Thyroid gland (tissue), 4 donors: ENCODE measurements at regions not wholly inside any gene's neighbourhood (a gene's known extent, or its start where the extent isn't known, plus 50 kb on each side); places are given as distances from the start of the nearest gene placed in this dataset.

ENCODE experiments used
- DNase-seq, 2 donors: peaks; one replicate each; pipeline ENCODE4 v3.0.0-alpha.2; 2019
- H3K27ac ChIP-seq, 3 donors: fragments of 200-600 bp; sonication (generic); 1 replicate in 2 of 3; 2 replicates in 1 of 3; pipeline ENCODE4 v1.5.1; 2016 to 2019; ENCODE audit warnings: mild to moderate bottlenecking in 1 of 3, moderate library complexity in 1 of 3
- H3K27me3 ChIP-seq: fragments of 200-600 bp; sonication (generic); one replicate; pipeline ENCODE4 v1.5.1; 2019
- H3K36me3 ChIP-seq, 2 donors: fragments of 200-600 bp; sonication (generic); one replicate each; pipeline ENCODE4 v1.5.1; 2016 to 2019
- H3K4me1 ChIP-seq, 2 donors: fragments of 200-600 bp; sonication (generic); one replicate each; pipeline ENCODE4 v1.5.1; 2017 to 2019
- H3K4me3 ChIP-seq, 3 donors: fragments of 200-600 bp; sonication (generic); replicated peaks in 1 of 3; 1 replicate in 2 of 3; 2 replicates in 1 of 3; pipeline ENCODE4 v1.5.1; 2016; ENCODE audit warnings: mild to moderate bottlenecking in 1 of 3
- H3K9me3 ChIP-seq: fragments of 200-600 bp; sonication (generic); one replicate; pipeline ENCODE4 v1.5.1; 2017
- CTCF ChIP-seq, 6 experiments: fragments of 200-600 bp in 3 of 6; fragments of 450-650 bp in 3 of 6; sonication (generic) in 3 of 6; IDR thresholded peaks; one replicate each; pipeline ENCODE4 v1.5.1; 2016 to 2019; ENCODE audit warnings: antibody characterized with exemption in 6 of 6, mild to moderate bottlenecking in 2 of 6, inconsistent platforms in 1 of 6, moderate library complexity in 1 of 6
- POLR2A ChIP-seq, 2 donors: fragments of 450-650 bp; IDR thresholded peaks; one replicate each; pipeline ENCODE4 v1.6.1; 2017; ENCODE audit warnings: antibody characterized with exemption in 2 of 2, mild to moderate bottlenecking in 2 of 2, moderate library complexity in 1 of 2
- WGBS, 2 donors: methylation state at CpG; one replicate each; pipeline ENCODE4 v1.1.5; 2017; 5-methylcytosine and 5-hydroxymethylcytosine counted together
- intact Hi-C: fragments of 100-400 bp; cut with DNase I; formaldehyde crosslinking; loops from one replicate; pipeline ENCODE4 v1.15.1; 2023

- DNase-seq: no peak
- intact Hi-C loops: no loop called here
Observed at GRCh38 chr11:130580891-130581492, 132.5 kb downstream of the ADAMTS15 start.

GRCh38 chr11:130581646-130582045 is 133.2 kb downstream of the ADAMTS15 start:
- no peak for TF ChIP-seq CTCF (IDR thresholded peaks at IDR 0.05)
- TF ChIP-seq POLR2A (IDR thresholded peaks at IDR 0.05): no peak
- peaks cover 0 to 7% of the 10 kb centered on the region in 2 donors for H3K4me1 ChIP-seq
- H3K9me3 ChIP-seq: no peaks in the 10 kb centered on the region
- H3K4me3 ChIP-seq: no peak overlapping the region
- intact Hi-C loops: no loop called here
- WGBS, 2 donors: 75 to 81% methylated on average over 2 of the region's 2 CpGs
- DNase-seq: no peak
- H3K36me3 ChIP-seq: no peaks in the 10 kb centered on the region
- H3K27me3 ChIP-seq: no peaks in the 10 kb centered on the region
- no peak overlapping the region for H3K27ac ChIP-seq

More at GRCh38 chr11:130580891-130581492, 132.5 kb downstream of the ADAMTS15 start:
- Histone ChIP-seq H3K27me3 (no peaks in the 10 kb centered on the region), H3K4me3 (no peak overlapping the region), H3K27ac (peak overlapping the region in 2 of 3 donors; percentile 9 to 33), H3K4me1 (peaks cover 0 to 7% of the 10 kb centered on the region in 2 donors), H3K36me3 (no peaks in the 10 kb centered on the region), H3K9me3 (no peaks in the 10 kb centered on the region)
- whole genome bisulfite sequencing, 2 donors: 68 to 69% methylated on average over 5 of the region's 5 CpGs
- TF ChIP-seq POLR2A (IDR thresholded peaks at IDR 0.05): no peak
- TF ChIP-seq CTCF (IDR thresholded peaks at IDR 0.05): no peak

- Histone ChIP-seq H3K36me3 (no peaks in the 10 kb centered on the region), H3K4me3 (no peak overlapping the region), H3K27me3 (no peaks in the 10 kb centered on the region), H3K9me3 (no peaks in the 10 kb centered on the region), H3K4me1 (peaks cover 0 to 7% of the 10 kb centered on the region in 2 donors), H3K27ac (no peak overlapping the region)
- 90 to 92% methylated on average over 5 of the region's 5 CpGs for WGBS, 2 donors
- DNase-seq: no peak
- intact Hi-C loops: no loop called here
- TF ChIP-seq CTCF (IDR thresholded peaks at IDR 0.05) (no peak), POLR2A (IDR thresholded peaks at IDR 0.05) (no peak)
Observed at GRCh38 chr11:130582176-130582575, 133.7 kb downstream of the ADAMTS15 start.

- H3K27ac ChIP-seq: no peak overlapping the region
- H3K4me3 ChIP-seq: no peak overlapping the region
- intact Hi-C loops: no loop called here
- no peaks in the 10 kb centered on the region for H3K9me3 ChIP-seq
- peaks cover 0 to 7% of the 10 kb centered on the region in 2 donors for H3K4me1 ChIP-seq
- DNase-seq: no peak
- H3K27me3 ChIP-seq: no peaks in the 10 kb centered on the region
- 83 to 89% methylated on average over 2 of the region's 2 CpGs for WGBS, 2 donors
- TF ChIP-seq CTCF (IDR thresholded peaks at IDR 0.05): no peak
- no peak for TF ChIP-seq POLR2A (IDR thresholded peaks at IDR 0.05)
- no peaks in the 10 kb centered on the region for H3K36me3 ChIP-seq
Observed at GRCh38 chr11:130582981-130583380, 134.5 kb downstream of the ADAMTS15 start.

- DNase-seq: no peak
- Histone ChIP-seq H3K27ac (no peak overlapping the region), H3K9me3 (no peaks in the 10 kb centered on the region), H3K36me3 (no peaks in the 10 kb centered on the region), H3K27me3 (no peaks in the 10 kb centered on the region), H3K4me3 (no peak overlapping the region), H3K4me1 (peaks cover 0 to 7% of the 10 kb centered on the region in 2 donors)
- intact Hi-C loops: no loop called here
- no peak for TF ChIP-seq CTCF (IDR thresholded peaks at IDR 0.05)
- no peak for TF ChIP-seq POLR2A (IDR thresholded peaks at IDR 0.05)
- 71 to 76% methylated on average over 4 of the region's 4 CpGs for WGBS, 2 donors
Observed at GRCh38 chr11:130583801-130584211, 135.4 kb downstream of the ADAMTS15 start.
